HG03175 (cell line): ENCODE measurements at regions not wholly inside any gene's neighbourhood (a gene's known extent, or its start where the extent isn't known, plus 50 kb on each side); places are given as distances from the start of the nearest gene placed in this dataset.

Source experiments
- ATAC-seq: cut with Tn5 transposase; IDR thresholded peaks from one replicate; pipeline ENCODE4 v1.9.1; 2021; ENCODE audit warnings: mild to moderate bottlenecking, moderate library complexity; ENCODE audit not compliant: unreplicated experiment

GRCh38 chr9:75830303-75830702 lies 60.2 kb upstream of the PCSK5 start:
- ATAC-seq = no peak

GRCh38 chr9:75833778-75834177 lies 56.7 kb upstream of the PCSK5 start:
- no peak for ATAC-seq

GRCh38 chr9:75834878-75835277 lies 55.6 kb upstream of the PCSK5 start:
- no peak for ATAC-seq
